Breast epithelium (tissue), 3 donors: ENCODE measurements at regions not wholly inside any gene's neighbourhood (a gene's known extent, or its start where the extent isn't known, plus 50 kb on each side); places are given as distances from the start of the nearest gene placed in this dataset.

ENCODE experiments used
- CTCF ChIP-seq, 3 donors: fragments of 450-650 bp; IDR thresholded peaks; one replicate each; pipeline ENCODE4 v1.5.1; 2016 to 2017; ENCODE audit warnings: antibody characterized with exemption in 3 of 3, mild to moderate bottlenecking in 3 of 3, moderate library complexity in 3 of 3
- POLR2A ChIP-seq: fragments of 450-650 bp; IDR thresholded peaks from one replicate; pipeline ENCODE4 v1.6.1; 2016; ENCODE audit warnings: antibody characterized with exemption, mild to moderate bottlenecking, moderate library complexity

DNA sequence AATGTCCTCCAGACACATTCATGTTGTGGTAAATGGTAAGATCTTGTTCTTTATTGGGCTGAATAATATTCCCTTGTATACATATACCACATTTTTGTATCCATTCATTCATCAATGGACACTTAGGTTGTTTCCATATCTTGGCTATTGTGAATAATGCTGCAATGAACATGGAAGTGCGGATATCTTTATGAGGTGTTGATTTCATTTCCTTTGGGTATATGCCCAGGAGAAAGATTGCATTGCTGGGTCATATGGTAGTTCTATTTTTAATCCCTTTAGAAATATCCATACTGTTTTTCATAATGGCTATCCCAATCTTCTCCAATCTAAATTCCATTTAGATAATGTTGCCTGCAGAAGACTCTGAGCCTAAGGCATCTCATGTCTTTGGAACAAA, 78.0 kb upstream of the TNC start:
- no peak for TF ChIP-seq CTCF (IDR thresholded peaks at IDR 0.05)
- TF ChIP-seq POLR2A, result no peak
